ENCODE measurements at regions not wholly inside any gene's neighbourhood (a gene's known extent, or its start where the extent isn't known, plus 50 kb on each side); places are given as distances from the start of the nearest gene placed in this dataset.

GRCh38 chr14:106679776-106680175, 1153.4 kb downstream of the TMEM121 start:
- Histone ChIP-seq H3K36me3 (ENCODE audit: control insufficient read depth in 2 of 4, insufficient read depth in 4 of 4, low read length in 3 of 4) (no peaks in the 10 kb centered on the region), H3K23ac (ENCODE audit: insufficient read length) (no peak overlapping the region), H2AFZ (ENCODE audit: low read length) (no peak overlapping the region), H2AK5ac (ENCODE audit: low read depth, low read length) (no peak overlapping the region), H3K4me2 (ENCODE audit: insufficient read depth in 1 of 2, low read depth in 2 of 2, low read length in 2 of 2) (no peak overlapping the region), H3K4me1 (replicated peaks in 1 of 4; ENCODE audit: control insufficient read depth in 3 of 4, insufficient read depth in 4 of 4, low read length in 3 of 4) (no peaks in the 10 kb centered on the region), H2BK12ac (ENCODE audit: low read depth, low read length) (no peak overlapping the region), H2BK5ac (ENCODE audit: low read depth, low read length) (no peak overlapping the region), H4K5ac (ENCODE audit: insufficient read length, low read depth, low read length) (no peak overlapping the region), H2BK20ac (ENCODE audit: low read length) (no peak overlapping the region), H3K27me3 (replicated peaks in 1 of 4; ENCODE audit: control insufficient read depth in 3 of 4, extremely low read depth in 1 of 4, insufficient read depth in 3 of 4, low read length in 3 of 4) (no peaks in the 10 kb centered on the region), H4K8ac (ENCODE audit: extremely low read depth, insufficient read depth, low read length) (no peak overlapping the region), H4K91ac (replicated peaks; ENCODE audit: insufficient read length, low read length) (no peak overlapping the region), H2BK120ac (replicated peaks; ENCODE audit: low read depth, low read length) (no peak overlapping the region), H3K79me1 (ENCODE audit: low read depth, low read length) (no peaks in the 10 kb centered on the region), H3K79me2 (ENCODE audit: control insufficient read depth in 1 of 2, insufficient read depth in 2 of 2, low read length in 2 of 2) (no peaks in the 10 kb centered on the region), H3K14ac (ENCODE audit: insufficient read length) (no peak overlapping the region), H3K9me3 (ENCODE audit: insufficient read depth in 2 of 2, low read depth in 1 of 2, low read length in 1 of 2) (peaks cover 52 to 62% of the 10 kb centered on the region in 2 experiments), H3K9ac (replicated peaks in 1 of 4; ENCODE audit: extremely low read depth in 1 of 4, low read depth in 3 of 4, low read length in 3 of 4) (no peak overlapping the region), H3K4me3 (ENCODE audit: extremely low read depth in 1 of 4, insufficient read depth in 2 of 4, low read depth in 3 of 4, low read length in 4 of 4) (no peak overlapping the region), H2BK15ac (ENCODE audit: low read length) (no peak overlapping the region), H3K23me2 (ENCODE audit: low read depth, low read length) (no peaks in the 10 kb centered on the region), H3K18ac (ENCODE audit: extremely low read depth, low read length) (no peak overlapping the region), H3K56ac (replicated peaks; ENCODE audit: insufficient read length, low read depth, low read length) (no peak overlapping the region), H3K4ac (replicated peaks; ENCODE audit: insufficient read length, low read depth, low read length) (no peak overlapping the region), H4K20me1 (replicated peaks in 1 of 2; ENCODE audit: control insufficient read depth in 1 of 2, insufficient read depth in 2 of 2, low read length in 2 of 2) (no peaks in the 10 kb centered on the region), H3K27ac (ENCODE audit: low read depth, low read length) (no peak overlapping the region)
- DNase-seq (ENCODE audit: low read depth in 1 of 2, low spot score in 2 of 2) (no peak), FAIRE-seq (no peak)
- ChIA-PET POLR2A (ENCODE audit: partially characterized antibody) (no interaction called here), CTCF (ENCODE audit: partially characterized antibody) (interaction anchor here (1.3 kb wide), 1 partner anchor 24 kb away, joined by 3 read pairs; no protein-coding TSS in a partner anchor)
- WGBS, 2 experiments (ENCODE audit: extremely low coverage in 1 of 2, insufficient coverage in 1 of 2, insufficient read length in 1 of 2, insufficient replicate concordance in 2 of 2, low coverage in 1 of 2, low lambda C conversion rate in 2 of 2, missing lambda C conversion rate in 1 of 2), result 70% methylated on average over 5 of the region's 5 CpGs; no CpG with 5 or more reads in 1 of the 2 experiments
- TF ChIP-seq EP300 (IDR thresholded peaks at IDR 0.05; ENCODE audit: borderline replicate concordance in 1 of 2, low read depth in 2 of 2, low read length in 2 of 2), result no peak
- TF ChIP-seq CHD1 (IDR thresholded peaks at IDR 0.05; ENCODE audit: low read depth, low read length), result no peak
- no peak for TF ChIP-seq KDM5A (IDR thresholded peaks at IDR 0.05; ENCODE audit: low read length)
- TF ChIP-seq TCF12 (IDR thresholded peaks at IDR 0.05; ENCODE audit: low read depth, low read length), result no peak
- no peak for TF ChIP-seq PHF8 (conservative IDR thresholded peaks at IDR 0.05; ENCODE audit: low read depth, low read length)
- no peak for TF ChIP-seq NANOG (IDR thresholded peaks at IDR 0.05; ENCODE audit: insufficient read depth, low read depth, low read length, poor library complexity, severe bottlenecking)
- no peak for TF ChIP-seq EGR1 (IDR thresholded peaks at IDR 0.05; ENCODE audit: borderline replicate concordance, low read depth, low read length)
- TF ChIP-seq SP4 (IDR thresholded peaks at IDR 0.05; ENCODE audit: low read length), result no peak
- no peak for TF ChIP-seq SP2 (IDR thresholded peaks at IDR 0.05; ENCODE audit: low read length)
- TF ChIP-seq, protein P1, sequence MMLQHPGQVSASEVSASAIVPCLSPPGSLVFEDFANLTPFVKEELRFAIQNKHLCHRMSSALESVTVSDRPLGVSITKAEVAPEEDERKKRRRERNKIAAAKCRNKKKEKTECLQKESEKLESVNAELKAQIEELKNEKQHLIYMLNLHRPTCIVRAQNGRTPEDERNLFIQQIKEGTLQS (IDR thresholded peaks at IDR 0.05; ENCODE audit: insufficient read depth, low read depth, low read length), result no peak

Measured in H1 (cell line).